OCI-LY1 (cell line): ENCODE measurements at regions not wholly inside any gene's neighbourhood (a gene's known extent, or its start where the extent isn't known, plus 50 kb on each side); places are given as distances from the start of the nearest gene placed in this dataset.

Experiments
- H2AFZ ChIP-seq: fragments of 200-600 bp; sonication (generic), shearing (Covaris generic); 2 replicates; pipeline ENCODE4 v1.6.0; 2014; ENCODE audit warnings: antibody characterized with exemption, mild to moderate bottlenecking, low read length
- H3F3A ChIP-seq: fragments of 200-600 bp; sonication (generic), shearing (Covaris generic); 2 replicates; pipeline ENCODE4 v1.6.0; 2014; ENCODE audit warnings: mild to moderate bottlenecking, antibody characterized with exemption, low read length, moderate library complexity; ENCODE audit not compliant: insufficient read depth
- H3K27ac ChIP-seq: fragments of 200-600 bp; sonication (generic); 2 replicates; pipeline ENCODE4 v1.5.1; 2014; ENCODE audit warnings: low read length, mixed run types, mild to moderate bottlenecking, low read depth; ENCODE audit not compliant: poor library complexity, severe bottlenecking
- H3K27me3 ChIP-seq: fragments of 200-600 bp; sonication (generic); 2 replicates; pipeline ENCODE4 v1.6.0; 2014; ENCODE audit warnings: antibody characterized with exemption, mild to moderate bottlenecking, low read length, moderate library complexity; ENCODE audit not compliant: insufficient read depth
- H3K36me3 ChIP-seq: fragments of 200-600 bp; sonication (generic); 2 replicates; pipeline ENCODE4 v1.6.1; 2014; ENCODE audit warnings: mild to moderate bottlenecking, antibody characterized with exemption, low read length, moderate library complexity, mixed read lengths; ENCODE audit not compliant: insufficient read depth
- H3K4me1 ChIP-seq: fragments of 200-600 bp; sonication (generic); 2 replicates; pipeline ENCODE4 v1.5.1; 2014; ENCODE audit warnings: mild to moderate bottlenecking, low read length, moderate library complexity; ENCODE audit not compliant: insufficient read depth, severe bottlenecking
- H3K4me2 ChIP-seq: fragments of 200-600 bp; sonication (generic), shearing (Covaris generic); 2 replicates; pipeline ENCODE4 v1.6.1; 2014; ENCODE audit warnings: low read length
- H3K4me3 ChIP-seq: fragments of 200-600 bp; sonication (generic); 2 replicates; pipeline ENCODE4 v1.5.1; 2014; ENCODE audit warnings: low read length, low read depth, mild to moderate bottlenecking, mixed read lengths; ENCODE audit not compliant: poor library complexity, severe bottlenecking
- H3K79me2 ChIP-seq: fragments of 200-600 bp; shearing (Covaris generic); 2 replicates; pipeline ENCODE4 v1.6.1; 2016; ENCODE audit warnings: mixed run types, low read length, mixed read lengths; ENCODE audit not compliant: insufficient read depth
- H3K9ac ChIP-seq: fragments of 200-600 bp; sonication (generic), shearing (Covaris generic); 2 replicates; pipeline ENCODE4 v1.6.1; 2014; ENCODE audit warnings: mild to moderate bottlenecking, low read length, mixed read lengths
- H3K9me2 ChIP-seq: fragments of 200-600 bp; sonication (generic), shearing (Covaris generic); 2 replicates; pipeline ENCODE4 v1.6.1; 2014; ENCODE audit warnings: low read depth, mild to moderate bottlenecking, low read length, mixed read lengths
- H3K9me3 ChIP-seq: fragments of 200-600 bp; shearing (Covaris generic); 2 replicates; pipeline ENCODE4 v1.6.1; 2014; ENCODE audit warnings: low read length, mixed read lengths
- H4K20me1 ChIP-seq: fragments of 200-600 bp; sonication (generic), shearing (Covaris generic); 2 replicates; pipeline ENCODE4 v1.6.0; 2016; ENCODE audit warnings: mild to moderate bottlenecking, low read length; ENCODE audit not compliant: insufficient read depth
- CTCF ChIP-seq: fragments of 200-600 bp; sonication (generic), shearing (Covaris generic); IDR thresholded peaks from 2 replicates; pipeline ENCODE4 v1.5.1; 2017; ENCODE audit warnings: mild to moderate bottlenecking, antibody characterized with exemption, low read length, moderate library complexity, mixed read lengths
- EZH2 ChIP-seq: fragments of 200-600 bp; sonication (generic), shearing (Covaris generic); IDR thresholded peaks from 2 replicates; pipeline ENCODE4 v1.8.0; 2017; ENCODE audit warnings: borderline replicate concordance, mixed run types, mild to moderate bottlenecking, antibody characterized with exemption, low read length, moderate library complexity, mixed read lengths

DNA sequence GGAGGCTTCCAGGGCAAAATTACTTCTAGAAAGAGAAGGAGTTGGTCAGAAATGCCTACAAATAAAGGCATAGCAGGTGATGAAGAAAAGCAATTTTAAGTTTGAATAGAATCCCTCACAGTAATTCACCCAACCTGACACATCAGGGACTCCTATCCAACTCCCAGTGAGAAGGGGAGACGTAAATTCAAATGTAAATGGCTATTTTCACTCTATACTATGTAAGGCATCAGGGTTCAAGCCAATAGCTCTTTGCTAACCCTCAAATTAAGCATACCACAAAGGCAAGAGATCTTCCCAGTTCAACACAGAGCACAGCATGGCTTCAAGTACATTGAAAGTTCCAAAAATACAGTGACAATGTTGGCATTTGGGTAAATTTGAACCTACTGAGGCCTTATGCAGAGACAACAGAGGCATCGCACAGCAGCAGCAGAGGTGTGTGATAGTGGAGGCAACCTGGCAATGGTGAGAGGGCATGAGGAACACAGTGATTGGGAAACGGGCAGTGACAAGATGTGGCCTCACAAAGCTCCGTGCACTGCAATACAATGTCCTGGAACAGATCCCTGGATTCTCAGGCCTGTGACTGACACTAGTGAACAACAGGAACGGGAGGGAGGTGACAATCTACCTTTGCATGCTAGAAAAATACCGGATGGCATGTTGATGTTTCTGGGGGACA is 95.7 kb downstream of the VSTM2A start:
- no peaks in the 10 kb centered on the region for H3K27me3 ChIP-seq
- TF ChIP-seq EZH2 (no peak), CTCF (no peak)
- no peak overlapping the region for H3K4me3 ChIP-seq
- no peaks in the 10 kb centered on the region for H3F3A ChIP-seq
- H3K4me2 ChIP-seq, result no peak overlapping the region
- no peak overlapping the region for H2AFZ ChIP-seq
- no peaks in the 10 kb centered on the region for H3K79me2 ChIP-seq
- no peaks in the 10 kb centered on the region for H3K36me3 ChIP-seq
- no peak overlapping the region for H3K27ac ChIP-seq
- no peaks in the 10 kb centered on the region for H4K20me1 ChIP-seq
- no peaks in the 10 kb centered on the region for H3K9me3 ChIP-seq
- H3K9me2 ChIP-seq, result peaks cover 3% of the 10 kb centered on the region
- H3K9ac ChIP-seq, result no peak overlapping the region
- H3K4me1 ChIP-seq, result no peaks in the 10 kb centered on the region

- Histone ChIP-seq H3K4me3 (no peak overlapping the region), H3K4me1 (no peaks in the 10 kb centered on the region), H3K9me2 (peaks cover 8% of the 10 kb centered on the region; the same call in 1 of the 2 replicates), H3K27ac (no peak overlapping the region), H3K9ac (no peak overlapping the region), H3K27me3 (no peaks in the 10 kb centered on the region), H4K20me1 (no peaks in the 10 kb centered on the region), H2AFZ (no peak overlapping the region), H3K36me3 (no peaks in the 10 kb centered on the region), H3K79me2 (no peaks in the 10 kb centered on the region), H3K9me3 (no peaks in the 10 kb centered on the region; the same call in 1 of the 2 replicates), H3F3A (no peaks in the 10 kb centered on the region), H3K4me2 (no peak overlapping the region)
- TF ChIP-seq EZH2 (no peak), CTCF (no peak)
Measured at GRCh38 chr7:54632696-54633095, 90.5 kb downstream of the VSTM2A start.

GRCh38 chr7:54629771-54630170 is 87.6 kb downstream of the VSTM2A start:
- Histone ChIP-seq H3F3A (no peaks in the 10 kb centered on the region), H4K20me1 (no peaks in the 10 kb centered on the region), H2AFZ (no peak overlapping the region), H3K27ac (no peak overlapping the region), H3K36me3 (no peaks in the 10 kb centered on the region), H3K9me2 (peaks cover 8% of the 10 kb centered on the region; the same call in 1 of the 2 replicates), H3K9me3 (no peaks in the 10 kb centered on the region; the same call in 1 of the 2 replicates), H3K79me2 (no peaks in the 10 kb centered on the region), H3K9ac (no peak overlapping the region), H3K4me1 (no peaks in the 10 kb centered on the region), H3K4me3 (no peak overlapping the region), H3K4me2 (no peak overlapping the region), H3K27me3 (no peaks in the 10 kb centered on the region)
- TF ChIP-seq CTCF, result no peak
- TF ChIP-seq EZH2, result no peak
